A673 (cell line): ENCODE measurements at regions not wholly inside any gene's neighbourhood (a gene's known extent, or its start where the extent isn't known, plus 50 kb on each side); places are given as distances from the start of the nearest gene placed in this dataset.

Source experiments
- BruUV-seq: library from RNA; stranded (reverse); fragments of 400-500 nt; replicated peaks from 2 replicates; lab custom pipeline; 2021; lab: Mats Ljungman, UMichigan
- CTCF ChIA-PET: fragments of 300-600 bp; sonication (Branson Sonifier 250); formaldehyde crosslinking; loops from one replicate; lab custom pipeline; 2022; ENCODE audit warnings: antibody characterized with exemption; lab: Charles Lee
- POLR2A ChIA-PET: fragments of 300-600 bp; sonication (Branson Sonifier 250); formaldehyde crosslinking; loops from one replicate; lab custom pipeline; 2022; ENCODE audit warnings: antibody characterized with exemption; ENCODE audit not compliant: low non-redundant PET; lab: Charles Lee
- DNase-seq: peaks from one replicate; pipeline ENCODE4 v3.0.0-alpha.2; 2015; ENCODE audit warnings: low spot score
- H3K27ac ChIP-seq: fragments of 200-600 bp; sonication (generic); 2 replicates; pipeline ENCODE4 v1.5.1; 2016; ENCODE audit warnings: mixed run types, low read depth, mild to moderate bottlenecking, mixed read lengths, antibody characterized with exemption, low read length; ENCODE audit not compliant: poor library complexity, severe bottlenecking
- H3K27me3 ChIP-seq: fragments of 200-600 bp; sonication (generic); replicated peaks from 2 replicates; pipeline ENCODE4 v1.6.1; 2017; ENCODE audit warnings: mixed run types, low read depth, mild to moderate bottlenecking, mixed read lengths, antibody characterized with exemption, low read length; ENCODE audit not compliant: insufficient read depth, poor library complexity
- H3K36me3 ChIP-seq: fragments of 200-600 bp; sonication (generic); 2 replicates; pipeline ENCODE4 v1.6.1; 2016; ENCODE audit warnings: mixed run types, mild to moderate bottlenecking, mixed read lengths, antibody characterized with exemption, low read length; ENCODE audit not compliant: insufficient read depth, poor library complexity, severe bottlenecking
- H3K4me1 ChIP-seq: fragments of 200-600 bp; sonication (generic); 2 replicates; pipeline ENCODE4 v1.6.1; 2017; ENCODE audit warnings: mixed run types, mild to moderate bottlenecking, mixed read lengths, antibody characterized with exemption, low read length; ENCODE audit not compliant: insufficient read depth, poor library complexity, severe bottlenecking
- H3K4me3 ChIP-seq: fragments of 200-600 bp; sonication (generic); 2 replicates; pipeline ENCODE4 v1.5.1; 2016; ENCODE audit warnings: low read depth, mixed run types, mild to moderate bottlenecking, mixed read lengths, low read length; ENCODE audit not compliant: poor library complexity, severe bottlenecking
- H3K9me3 ChIP-seq: fragments of 200-600 bp; sonication (generic); 2 replicates; pipeline ENCODE4 v1.6.1; 2016; ENCODE audit warnings: mixed run types, low read depth, mild to moderate bottlenecking, mixed read lengths, antibody characterized with exemption, low read length; ENCODE audit not compliant: poor library complexity, severe bottlenecking
- EZH2 ChIP-seq: fragments of 200-600 bp; sonication (generic); IDR thresholded peaks from 2 replicates; pipeline ENCODE4 v1.6.1; 2017; ENCODE audit warnings: borderline replicate concordance, low read depth, mild to moderate bottlenecking, mixed read lengths, antibody characterized with exemption, low read length; ENCODE audit not compliant: poor library complexity, severe bottlenecking
- intact Hi-C: fragments of 100-400 bp; cut with micrococcal nuclease; formaldehyde crosslinking; loops from one replicate; pipeline ENCODE4 v1.10.0; 2022; ENCODE audit not compliant: unreplicated experiment
- TF ChIP-seq, protein P1 (sequence below): fragments of 300-800, 200-600 bp; sonication (generic); conservative IDR thresholded peaks from 2 replicates; pipeline ENCODE4 v1.5.1; 2017; ENCODE audit warnings: low read depth, mild to moderate bottlenecking, antibody characterized with exemption, low read length, moderate library complexity, mixed read lengths

DNA sequence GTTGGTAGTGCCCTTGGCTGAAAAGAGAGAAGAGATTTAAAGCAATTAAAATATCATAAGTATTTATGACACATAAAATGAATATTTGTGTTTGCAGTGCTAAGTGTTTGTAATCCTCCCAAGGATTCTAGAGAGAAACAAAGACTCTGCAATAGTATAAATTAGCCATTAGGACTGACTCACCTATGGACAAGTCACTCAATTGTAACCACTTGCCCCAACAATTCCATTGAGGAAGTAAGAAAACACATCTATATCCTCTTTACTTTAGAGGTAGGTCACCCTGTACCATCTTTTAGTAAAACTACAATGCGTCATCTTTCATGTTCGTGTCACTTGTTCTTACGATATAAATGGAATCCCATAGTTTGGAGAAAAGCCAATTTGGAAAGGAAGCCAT, 85.7 kb upstream of the INHBA start:
- no peaks in the 10 kb centered on the region for H3K9me3 ChIP-seq
- intact Hi-C loops: no loop called here
- no peaks in the 10 kb centered on the region for H3K27me3 ChIP-seq
- no peaks in the 10 kb centered on the region for H3K36me3 ChIP-seq
- BruUV-seq: no TSS peak
- TF ChIP-seq, protein P1, sequence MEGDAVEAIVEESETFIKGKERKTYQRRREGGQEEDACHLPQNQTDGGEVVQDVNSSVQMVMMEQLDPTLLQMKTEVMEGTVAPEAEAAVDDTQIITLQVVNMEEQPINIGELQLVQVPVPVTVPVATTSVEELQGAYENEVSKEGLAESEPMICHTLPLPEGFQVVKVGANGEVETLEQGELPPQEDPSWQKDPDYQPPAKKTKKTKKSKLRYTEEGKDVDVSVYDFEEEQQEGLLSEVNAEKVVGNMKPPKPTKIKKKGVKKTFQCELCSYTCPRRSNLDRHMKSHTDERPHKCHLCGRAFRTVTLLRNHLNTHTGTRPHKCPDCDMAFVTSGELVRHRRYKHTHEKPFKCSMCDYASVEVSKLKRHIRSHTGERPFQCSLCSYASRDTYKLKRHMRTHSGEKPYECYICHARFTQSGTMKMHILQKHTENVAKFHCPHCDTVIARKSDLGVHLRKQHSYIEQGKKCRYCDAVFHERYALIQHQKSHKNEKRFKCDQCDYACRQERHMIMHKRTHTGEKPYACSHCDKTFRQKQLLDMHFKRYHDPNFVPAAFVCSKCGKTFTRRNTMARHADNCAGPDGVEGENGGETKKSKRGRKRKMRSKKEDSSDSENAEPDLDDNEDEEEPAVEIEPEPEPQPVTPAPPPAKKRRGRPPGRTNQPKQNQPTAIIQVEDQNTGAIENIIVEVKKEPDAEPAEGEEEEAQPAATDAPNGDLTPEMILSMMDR: no peak
- TF ChIP-seq EZH2: no peak
- H3K4me1 ChIP-seq: no peaks in the 10 kb centered on the region
- no peak for DNase-seq
- POLR2A ChIA-PET: no interaction called here
- CTCF ChIA-PET: no interaction called here
- H3K4me3 ChIP-seq: no peak overlapping the region
- no peak overlapping the region for H3K27ac ChIP-seq

DNA sequence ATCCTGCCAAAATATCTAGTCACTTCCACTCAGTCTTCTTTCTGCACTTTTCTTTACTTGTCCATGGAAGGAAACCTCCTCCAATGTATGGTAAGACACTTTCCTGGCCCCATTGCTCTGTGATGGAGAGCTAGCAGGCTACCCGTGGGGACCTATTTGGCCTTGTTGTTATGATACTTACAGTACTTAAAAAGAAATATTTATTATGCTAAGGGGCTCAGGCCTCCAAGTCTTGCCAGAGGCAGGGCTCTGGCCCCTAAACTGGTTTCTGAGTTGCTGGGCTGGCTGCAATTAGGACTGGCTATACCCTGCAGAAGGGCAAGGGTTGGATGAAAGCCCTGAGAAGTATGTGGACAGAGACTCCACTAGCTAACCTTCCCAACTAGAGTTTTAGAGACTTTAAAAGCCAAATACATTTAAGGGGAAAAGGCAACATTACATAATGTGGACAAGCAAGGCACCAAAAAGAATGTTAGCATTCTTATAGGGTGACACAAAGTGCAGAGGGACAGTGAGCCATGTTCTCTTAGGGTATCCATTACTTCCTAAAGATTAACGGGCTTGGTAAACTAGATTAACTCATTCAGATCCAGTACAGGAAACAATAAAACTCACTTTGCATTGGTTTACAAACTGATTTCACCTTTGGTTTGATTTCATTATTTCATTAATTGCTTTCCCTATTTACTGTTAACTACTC, 84.9 kb upstream of the INHBA start:
- H3K9me3 ChIP-seq: no peaks in the 10 kb centered on the region
- H3K27ac ChIP-seq: no peak overlapping the region
- ChIA-PET POLR2A (no interaction called here), CTCF (no interaction called here)
- TF ChIP-seq, protein P1: no peak
- no peak for TF ChIP-seq EZH2
- no peaks in the 10 kb centered on the region for H3K27me3 ChIP-seq
- intact Hi-C loops: no loop called here
- no peaks in the 10 kb centered on the region for H3K36me3 ChIP-seq
- H3K4me1 ChIP-seq: no peaks in the 10 kb centered on the region
- H3K4me3 ChIP-seq: no peak overlapping the region
- BruUV-seq: no TSS peak
- DNase-seq: no peak

DNA sequence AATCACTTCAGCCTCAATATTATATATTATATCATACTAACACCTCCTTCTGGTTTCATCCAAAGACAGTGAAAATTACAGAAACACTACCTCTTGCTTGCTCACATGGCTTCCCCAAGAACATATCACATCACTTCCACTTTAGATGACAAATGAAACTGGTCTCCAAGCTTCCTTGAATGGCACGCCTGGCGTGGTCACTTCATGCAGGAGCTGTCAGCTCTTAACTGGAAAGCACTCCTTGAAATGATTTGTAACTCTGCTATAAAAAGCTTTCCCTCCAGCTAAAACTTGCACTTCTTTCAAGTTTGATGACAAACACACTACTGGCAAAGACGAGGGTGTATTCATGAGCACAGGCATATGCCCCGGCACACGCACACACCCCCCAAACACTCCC, 84.1 kb upstream of the INHBA start:
- H3K4me1 ChIP-seq: no peaks in the 10 kb centered on the region
- intact Hi-C loops: no loop called here
- no peak for TF ChIP-seq EZH2
- TF ChIP-seq, protein P1: no peak
- H3K27me3 ChIP-seq: no peaks in the 10 kb centered on the region
- BruUV-seq: no TSS peak
- ChIA-PET CTCF (no interaction called here), POLR2A (no interaction called here)
- no peaks in the 10 kb centered on the region for H3K36me3 ChIP-seq
- no peaks in the 10 kb centered on the region for H3K9me3 ChIP-seq
- no peak overlapping the region for H3K4me3 ChIP-seq
- no peak overlapping the region for H3K27ac ChIP-seq
- no peak for DNase-seq
